HEK293 (cell line): ENCODE measurements at regions not wholly inside any gene's neighbourhood (a gene's known extent, or its start where the extent isn't known, plus 50 kb on each side); places are given as distances from the start of the nearest gene placed in this dataset.

ENCODE experiments used
- CTCF ChIA-PET: fragments of 350-600 bp; formaldehyde crosslinking; extraction: SDS; loops from one replicate; lab custom pipeline; 2021; ENCODE audit warnings: antibody characterized with exemption; lab: Yijun Ruan, JAX
- POLR2A ChIA-PET: fragments of 300-600 bp; formaldehyde crosslinking; extraction: SDS; loops from one replicate; lab custom pipeline; 2020; ENCODE audit warnings: antibody characterized with exemption, inconsistent platforms; lab: Yijun Ruan, JAX
- H3K27ac ChIP-seq: fragments of 200-500 bp; sonication (Bioruptor generic); 2 replicates; pipeline ENCODE4 v1.5.1; 2014; ENCODE audit warnings: low read depth, low read length, control low read depth, inconsistent platforms; ENCODE audit errors: extremely low read depth
- H3K36me3 ChIP-seq, 2 experiments: fragments of 200-500 bp in 1 of 2; sonication (Bioruptor generic) in 1 of 2; 1 replicate in 1 of 2; 2 replicates in 1 of 2; pipeline ENCODE4 v1.5.1; 2014 to 2017; ENCODE audit warnings: inconsistent platforms in 2 of 2, low read length in 2 of 2; ENCODE audit not compliant: control insufficient read depth in 2 of 2, insufficient read depth in 1 of 2
- H3K4me1 ChIP-seq: fragments of 200-500 bp; sonication (Bioruptor generic); 2 replicates; pipeline ENCODE4 v1.5.1; 2014; ENCODE audit warnings: mild to moderate bottlenecking, low read length, inconsistent platforms; ENCODE audit not compliant: control insufficient read depth, insufficient read depth
- H3K4me3 ChIP-seq: 2 replicates; pipeline ENCODE4 v1.5.1; 2011; ENCODE audit warnings: low read depth, mild to moderate bottlenecking, control low read depth, low read length, moderate library complexity
- H3K9me3 ChIP-seq: fragments of 200-500 bp; sonication (Bioruptor generic); 2 replicates; pipeline ENCODE4 v1.5.1; 2014; ENCODE audit warnings: low read depth, low read length, inconsistent platforms; ENCODE audit not compliant: control insufficient read depth, insufficient read depth
- GLI2 ChIP-seq: fragments of 450-650 bp; formaldehyde crosslinking; IDR thresholded peaks from 2 replicates; pipeline ENCODE4; 2017; ENCODE audit warnings: missing biosample characterization, missing genetic modification characterization, low read depth, borderline replicate concordance
- GLIS2 ChIP-seq: fragments of 450-650 bp; formaldehyde crosslinking; IDR thresholded peaks from 2 replicates; pipeline ENCODE4 v1.5.1; 2016; ENCODE audit warnings: missing biosample characterization, missing genetic modification characterization
- HOXA7 ChIP-seq: sonication (generic); formaldehyde crosslinking; IDR thresholded peaks from 2 replicates; pipeline ENCODE4 v1.8.1; 2022; ENCODE audit warnings: missing genetic modification reagents, borderline replicate concordance
- KLF1 ChIP-seq: fragments of 450-650 bp; formaldehyde crosslinking; IDR thresholded peaks from 2 replicates; pipeline ENCODE4 v1.5.1; 2016; ENCODE audit warnings: missing biosample characterization, missing genetic modification characterization
- KLF10 ChIP-seq: fragments of 450-650 bp; IDR thresholded peaks from 2 replicates; pipeline ENCODE4 v1.5.1; 2018; ENCODE audit warnings: missing biosample characterization, mild to moderate bottlenecking, missing genetic modification characterization
- OSR2 ChIP-seq: fragments of 450-650 bp; formaldehyde crosslinking; IDR thresholded peaks from 2 replicates; pipeline ENCODE4 v1.5.1; 2016; ENCODE audit warnings: missing biosample characterization, missing genetic modification characterization
- PRDM6 ChIP-seq: fragments of 450-650 bp; formaldehyde crosslinking; IDR thresholded peaks from 2 replicates; pipeline ENCODE4 v1.5.1; 2017; ENCODE audit warnings: missing biosample characterization, missing genetic modification characterization
- REPIN1 ChIP-seq: fragments of 450-650 bp; formaldehyde crosslinking; IDR thresholded peaks from 2 replicates; pipeline ENCODE4 v1.5.1; 2017; ENCODE audit warnings: missing biosample characterization, missing genetic modification characterization, low read depth
- SCRT1 ChIP-seq: fragments of 450-650 bp; formaldehyde crosslinking; IDR thresholded peaks from 2 replicates; pipeline ENCODE4 v1.5.1; 2016; ENCODE audit warnings: missing biosample characterization, missing genetic modification characterization, borderline replicate concordance
- YY1 ChIP-seq: fragments of 450-650 bp; formaldehyde crosslinking; IDR thresholded peaks from 2 replicates; pipeline ENCODE4 v1.5.1; 2018; ENCODE audit warnings: missing biosample characterization, missing genetic modification characterization
- ZFP41 ChIP-seq: fragments of 450-650 bp; formaldehyde crosslinking; IDR thresholded peaks from 2 replicates; pipeline ENCODE4 v1.5.1; 2016; ENCODE audit warnings: missing biosample characterization, missing genetic modification characterization, borderline replicate concordance
- ZFP69B ChIP-seq: fragments of 450-650 bp; formaldehyde crosslinking; IDR thresholded peaks from 2 replicates; pipeline ENCODE4 v1.5.1; 2016; ENCODE audit warnings: missing biosample characterization, missing genetic modification characterization
- ZNF302 ChIP-seq: fragments of 450-650 bp; formaldehyde crosslinking; IDR thresholded peaks from 2 replicates; pipeline ENCODE4 v1.5.1; 2016; ENCODE audit warnings: missing biosample characterization, missing genetic modification characterization, low read depth
- ZNF510 ChIP-seq: fragments of 450-650 bp; formaldehyde crosslinking; IDR thresholded peaks from 2 replicates; pipeline ENCODE4 v1.5.1; 2018; ENCODE audit warnings: mild to moderate bottlenecking, missing genetic modification characterization, missing biosample characterization; ENCODE audit not compliant: insufficient replicate concordance
- ZNF555 ChIP-seq: fragments of 450-650 bp; formaldehyde crosslinking; conservative IDR thresholded peaks from 2 replicates; pipeline ENCODE4 v1.5.1; 2017; ENCODE audit warnings: missing biosample characterization, mild to moderate bottlenecking, missing genetic modification characterization, inconsistent platforms
- ZNF585B ChIP-seq: fragments of 450-650 bp; formaldehyde crosslinking; IDR thresholded peaks from 2 replicates; pipeline ENCODE4 v1.5.1; 2016; ENCODE audit warnings: missing biosample characterization, missing genetic modification characterization
- ZNF624 ChIP-seq: fragments of 450-650 bp; formaldehyde crosslinking; IDR thresholded peaks from 2 replicates; pipeline ENCODE4 v1.5.1; 2017; ENCODE audit warnings: missing biosample characterization, missing genetic modification characterization
- ZNF792 ChIP-seq: fragments of 450-650 bp; formaldehyde crosslinking; IDR thresholded peaks from 2 replicates; pipeline ENCODE4 v1.5.1; 2016; ENCODE audit warnings: missing biosample characterization, missing genetic modification characterization
- ZSCAN30 ChIP-seq: fragments of 450-650 bp; IDR thresholded peaks from 2 replicates; pipeline ENCODE4 v1.5.1; 2018; ENCODE audit warnings: missing biosample characterization, mild to moderate bottlenecking, missing genetic modification characterization, moderate library complexity
- ZSCAN4 ChIP-seq: fragments of 450-650 bp; formaldehyde crosslinking; IDR thresholded peaks from 2 replicates; pipeline ENCODE4 v1.5.1; 2017; ENCODE audit warnings: missing biosample characterization, missing genetic modification characterization
- TF ChIP-seq, protein P1 (sequence below): fragments of 450-650 bp; formaldehyde crosslinking; IDR thresholded peaks from 2 replicates; pipeline ENCODE4 v1.5.1; 2016; ENCODE audit warnings: missing biosample characterization, missing genetic modification characterization
- TF ChIP-seq, protein P2 (sequence below): fragments of 450-650 bp; formaldehyde crosslinking; IDR thresholded peaks from 2 replicates; pipeline ENCODE4 v1.5.1; 2016; ENCODE audit warnings: missing biosample characterization, missing genetic modification characterization
- TF ChIP-seq, protein P3 (sequence below): fragments of 450-650 bp; formaldehyde crosslinking; IDR thresholded peaks from 2 replicates; pipeline ENCODE4 v1.5.1; 2016; ENCODE audit warnings: missing biosample characterization, missing genetic modification characterization
- TF ChIP-seq, protein P4 (sequence below): fragments of 450-650 bp; formaldehyde crosslinking; IDR thresholded peaks from 2 replicates; pipeline ENCODE4 v1.5.1; 2016; ENCODE audit warnings: missing biosample characterization, missing genetic modification characterization
- TF ChIP-seq, protein P5 (sequence below): fragments of 450-650 bp; formaldehyde crosslinking; IDR thresholded peaks from 2 replicates; pipeline ENCODE4 v1.5.1; 2016; ENCODE audit warnings: missing biosample characterization, missing genetic modification characterization

GRCh38 chr1:217230412-217230811, 400.5 kb downstream of the GPATCH2 start (continued):
- TF ChIP-seq, protein P1, sequence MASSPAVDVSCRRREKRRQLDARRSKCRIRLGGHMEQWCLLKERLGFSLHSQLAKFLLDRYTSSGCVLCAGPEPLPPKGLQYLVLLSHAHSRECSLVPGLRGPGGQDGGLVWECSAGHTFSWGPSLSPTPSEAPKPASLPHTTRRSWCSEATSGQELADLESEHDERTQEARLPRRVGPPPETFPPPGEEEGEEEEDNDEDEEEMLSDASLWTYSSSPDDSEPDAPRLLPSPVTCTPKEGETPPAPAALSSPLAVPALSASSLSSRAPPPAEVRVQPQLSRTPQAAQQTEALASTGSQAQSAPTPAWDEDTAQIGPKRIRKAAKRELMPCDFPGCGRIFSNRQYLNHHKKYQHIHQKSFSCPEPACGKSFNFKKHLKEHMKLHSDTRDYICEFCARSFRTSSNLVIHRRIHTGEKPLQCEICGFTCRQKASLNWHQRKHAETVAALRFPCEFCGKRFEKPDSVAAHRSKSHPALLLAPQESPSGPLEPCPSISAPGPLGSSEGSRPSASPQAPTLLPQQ (tag by site-specific recombination), result no peak
- TF ChIP-seq ZNF624 (tag by site-specific recombination) (no peak), ZNF555 (tag by site-specific recombination) (no peak), GLI2 (no peak), ZFP41 (no peak), KLF1 (tag by site-specific recombination) (no peak)

GRCh38 chr1:217228689-217229088, 402.2 kb downstream of the GPATCH2 start:
- Histone ChIP-seq H3K4me1 (no peaks in the 10 kb centered on the region), H3K27ac (no peak overlapping the region), H3K36me3 (no peaks in the 10 kb centered on the region), H3K4me3 (no peak overlapping the region), H3K9me3 (no peaks in the 10 kb centered on the region)
- ChIA-PET POLR2A (no interaction called here), CTCF (interaction anchor here (0.6 to 0.7 kb wide), 2 partner anchors 568 to 1047 kb away, joined by 3 to 4 read pairs; no protein-coding TSS in a partner anchor)
- TF ChIP-seq SCRT1 (tag by site-specific recombination) (no peak), ZFP69B (tag by site-specific recombination) (no peak), ZNF302 (tag by site-specific recombination) (no peak), HOXA7 (no peak), ZSCAN30 (tag by site-specific recombination) (no peak), ZNF510 (no peak), ZNF792 (tag by site-specific recombination) (no peak), REPIN1 (tag by site-specific recombination) (no peak), OSR2 (tag by site-specific recombination) (no peak), ZSCAN4 (tag by site-specific recombination) (no peak), PRDM6 (tag by site-specific recombination) (no peak), KLF10 (no peak), ZNF585B (tag by site-specific recombination) (no peak), YY1 (tag by site-specific recombination) (no peak), GLIS2 (tag by site-specific recombination) (no peak)
- TF ChIP-seq, protein P2, sequence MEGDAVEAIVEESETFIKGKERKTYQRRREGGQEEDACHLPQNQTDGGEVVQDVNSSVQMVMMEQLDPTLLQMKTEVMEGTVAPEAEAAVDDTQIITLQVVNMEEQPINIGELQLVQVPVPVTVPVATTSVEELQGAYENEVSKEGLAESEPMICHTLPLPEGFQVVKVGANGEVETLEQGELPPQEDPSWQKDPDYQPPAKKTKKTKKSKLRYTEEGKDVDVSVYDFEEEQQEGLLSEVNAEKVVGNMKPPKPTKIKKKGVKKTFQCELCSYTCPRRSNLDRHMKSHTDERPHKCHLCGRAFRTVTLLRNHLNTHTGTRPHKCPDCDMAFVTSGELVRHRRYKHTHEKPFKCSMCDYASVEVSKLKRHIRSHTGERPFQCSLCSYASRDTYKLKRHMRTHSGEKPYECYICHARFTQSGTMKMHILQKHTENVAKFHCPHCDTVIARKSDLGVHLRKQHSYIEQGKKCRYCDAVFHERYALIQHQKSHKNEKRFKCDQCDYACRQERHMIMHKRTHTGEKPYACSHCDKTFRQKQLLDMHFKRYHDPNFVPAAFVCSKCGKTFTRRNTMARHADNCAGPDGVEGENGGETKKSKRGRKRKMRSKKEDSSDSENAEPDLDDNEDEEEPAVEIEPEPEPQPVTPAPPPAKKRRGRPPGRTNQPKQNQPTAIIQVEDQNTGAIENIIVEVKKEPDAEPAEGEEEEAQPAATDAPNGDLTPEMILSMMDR, result no peak
- TF ChIP-seq, protein P3, sequence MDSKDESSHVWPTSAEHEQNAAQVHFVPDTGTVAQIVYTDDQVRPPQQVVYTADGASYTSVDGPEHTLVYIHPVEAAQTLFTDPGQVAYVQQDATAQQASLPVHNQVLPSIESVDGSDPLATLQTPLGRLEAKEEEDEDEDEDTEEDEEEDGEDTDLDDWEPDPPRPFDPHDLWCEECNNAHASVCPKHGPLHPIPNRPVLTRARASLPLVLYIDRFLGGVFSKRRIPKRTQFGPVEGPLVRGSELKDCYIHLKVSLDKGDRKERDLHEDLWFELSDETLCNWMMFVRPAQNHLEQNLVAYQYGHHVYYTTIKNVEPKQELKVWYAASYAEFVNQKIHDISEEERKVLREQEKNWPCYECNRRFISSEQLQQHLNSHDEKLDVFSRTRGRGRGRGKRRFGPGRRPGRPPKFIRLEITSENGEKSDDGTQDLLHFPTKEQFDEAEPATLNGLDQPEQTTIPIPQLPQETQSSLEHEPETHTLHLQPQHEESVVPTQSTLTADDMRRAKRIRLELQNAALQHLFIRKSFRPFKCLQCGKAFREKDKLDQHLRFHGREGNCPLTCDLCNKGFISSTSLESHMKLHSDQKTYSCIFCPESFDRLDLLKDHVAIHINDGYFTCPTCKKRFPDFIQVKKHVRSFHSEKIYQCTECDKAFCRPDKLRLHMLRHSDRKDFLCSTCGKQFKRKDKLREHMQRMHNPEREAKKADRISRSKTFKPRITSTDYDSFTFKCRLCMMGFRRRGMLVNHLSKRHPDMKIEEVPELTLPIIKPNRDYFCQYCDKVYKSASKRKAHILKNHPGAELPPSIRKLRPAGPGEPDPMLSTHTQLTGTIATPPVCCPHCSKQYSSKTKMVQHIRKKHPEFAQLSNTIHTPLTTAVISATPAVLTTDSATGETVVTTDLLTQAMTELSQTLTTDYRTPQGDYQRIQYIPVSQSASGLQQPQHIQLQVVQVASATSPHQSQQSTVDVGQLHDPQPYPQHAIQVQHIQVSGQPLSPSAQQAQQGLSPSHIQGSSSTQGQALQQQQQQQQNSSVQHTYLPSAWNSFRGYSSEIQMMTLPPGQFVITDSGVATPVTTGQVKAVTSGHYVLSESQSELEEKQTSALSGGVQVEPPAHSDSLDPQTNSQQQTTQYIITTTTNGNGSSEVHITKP (tag by site-specific recombination), result no peak
- TF ChIP-seq, protein P4, sequence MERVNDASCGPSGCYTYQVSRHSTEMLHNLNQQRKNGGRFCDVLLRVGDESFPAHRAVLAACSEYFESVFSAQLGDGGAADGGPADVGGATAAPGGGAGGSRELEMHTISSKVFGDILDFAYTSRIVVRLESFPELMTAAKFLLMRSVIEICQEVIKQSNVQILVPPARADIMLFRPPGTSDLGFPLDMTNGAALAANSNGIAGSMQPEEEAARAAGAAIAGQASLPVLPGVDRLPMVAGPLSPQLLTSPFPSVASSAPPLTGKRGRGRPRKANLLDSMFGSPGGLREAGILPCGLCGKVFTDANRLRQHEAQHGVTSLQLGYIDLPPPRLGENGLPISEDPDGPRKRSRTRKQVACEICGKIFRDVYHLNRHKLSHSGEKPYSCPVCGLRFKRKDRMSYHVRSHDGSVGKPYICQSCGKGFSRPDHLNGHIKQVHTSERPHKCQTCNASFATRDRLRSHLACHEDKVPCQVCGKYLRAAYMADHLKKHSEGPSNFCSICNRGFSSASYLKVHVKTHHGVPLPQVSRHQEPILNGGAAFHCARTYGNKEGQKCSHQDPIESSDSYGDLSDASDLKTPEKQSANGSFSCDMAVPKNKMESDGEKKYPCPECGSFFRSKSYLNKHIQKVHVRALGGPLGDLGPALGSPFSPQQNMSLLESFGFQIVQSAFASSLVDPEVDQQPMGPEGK (tag by site-specific recombination), result no peak
- TF ChIP-seq, protein P5, sequence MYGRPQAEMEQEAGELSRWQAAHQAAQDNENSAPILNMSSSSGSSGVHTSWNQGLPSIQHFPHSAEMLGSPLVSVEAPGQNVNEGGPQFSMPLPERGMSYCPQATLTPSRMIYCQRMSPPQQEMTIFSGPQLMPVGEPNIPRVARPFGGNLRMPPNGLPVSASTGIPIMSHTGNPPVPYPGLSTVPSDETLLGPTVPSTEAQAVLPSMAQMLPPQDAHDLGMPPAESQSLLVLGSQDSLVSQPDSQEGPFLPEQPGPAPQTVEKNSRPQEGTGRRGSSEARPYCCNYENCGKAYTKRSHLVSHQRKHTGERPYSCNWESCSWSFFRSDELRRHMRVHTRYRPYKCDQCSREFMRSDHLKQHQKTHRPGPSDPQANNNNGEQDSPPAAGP (tag by site-specific recombination), result no peak
